ENCODE measurements at regions not wholly inside any gene's neighbourhood (a gene's known extent, or its start where the extent isn't known, plus 50 kb on each side); places are given as distances from the start of the nearest gene placed in this dataset.

- no peaks in the 10 kb centered on the region for H3K9me3 ChIP-seq (ENCODE audit: control insufficient read depth, insufficient read depth, low read length)
- no peaks in the 10 kb centered on the region; the same call in 1 of the 2 replicates for H3K4me1 ChIP-seq (ENCODE audit: insufficient read depth, low read length)
- H3K36me3 ChIP-seq (ENCODE audit: insufficient read depth, low read length) = no peaks in the 10 kb centered on the region
- no peak overlapping the region for H3K9ac ChIP-seq (ENCODE audit: low read depth, low read length)
These were observed 246.1 kb upstream of the MIR17HG start for GRCh38 chr13:91101381-91101780.

- Histone ChIP-seq H3K9ac (ENCODE audit: low read depth, low read length) (no peak overlapping the region), H3K4me1 (ENCODE audit: insufficient read depth, low read length) (no peaks in the 10 kb centered on the region; the same call in 1 of the 2 replicates), H3K36me3 (ENCODE audit: insufficient read depth, low read length) (no peaks in the 10 kb centered on the region), H3K9me3 (ENCODE audit: control insufficient read depth, insufficient read depth, low read length) (no peaks in the 10 kb centered on the region)
These were observed 242.2 kb upstream of the MIR17HG start for GRCh38 chr13:91105270-91105669.

DNA sequence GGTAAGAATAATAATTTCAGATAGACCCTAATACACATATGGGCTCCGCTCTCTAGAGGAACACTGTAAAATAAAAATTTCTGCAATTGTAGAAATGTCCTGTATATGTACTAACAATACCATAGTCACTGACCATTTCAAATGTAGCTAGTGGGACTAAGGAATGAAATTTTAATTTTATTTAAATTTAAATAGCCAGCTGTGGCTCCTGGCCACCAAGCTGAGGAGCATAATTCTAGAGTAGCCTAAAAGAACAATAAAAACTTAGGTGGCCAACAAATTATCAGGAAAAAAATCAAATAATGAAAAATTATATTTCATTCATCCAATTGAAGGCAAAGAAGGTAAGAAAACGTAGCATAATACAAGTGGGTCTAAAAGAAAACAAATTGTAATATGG lies 240.9 kb upstream of the MIR17HG start:
- no peak overlapping the region for H3K9ac ChIP-seq (ENCODE audit: low read depth, low read length)
- H3K9me3 ChIP-seq (ENCODE audit: control insufficient read depth, insufficient read depth, low read length) = no peaks in the 10 kb centered on the region
- H3K36me3 ChIP-seq (ENCODE audit: insufficient read depth, low read length) = no peaks in the 10 kb centered on the region
- H3K4me1 ChIP-seq (ENCODE audit: insufficient read depth, low read length) = no peaks in the 10 kb centered on the region; the same call in 1 of the 2 replicates

GRCh38 chr13:91108315-91108714 lies 239.2 kb upstream of the MIR17HG start:
- Histone ChIP-seq H3K4me1 (ENCODE audit: insufficient read depth, low read length) (no peaks in the 10 kb centered on the region), H3K9me3 (ENCODE audit: control insufficient read depth, insufficient read depth, low read length) (no peaks in the 10 kb centered on the region), H3K9ac (ENCODE audit: low read depth, low read length) (no peak overlapping the region), H3K36me3 (ENCODE audit: insufficient read depth, low read length) (no peaks in the 10 kb centered on the region)

DNA sequence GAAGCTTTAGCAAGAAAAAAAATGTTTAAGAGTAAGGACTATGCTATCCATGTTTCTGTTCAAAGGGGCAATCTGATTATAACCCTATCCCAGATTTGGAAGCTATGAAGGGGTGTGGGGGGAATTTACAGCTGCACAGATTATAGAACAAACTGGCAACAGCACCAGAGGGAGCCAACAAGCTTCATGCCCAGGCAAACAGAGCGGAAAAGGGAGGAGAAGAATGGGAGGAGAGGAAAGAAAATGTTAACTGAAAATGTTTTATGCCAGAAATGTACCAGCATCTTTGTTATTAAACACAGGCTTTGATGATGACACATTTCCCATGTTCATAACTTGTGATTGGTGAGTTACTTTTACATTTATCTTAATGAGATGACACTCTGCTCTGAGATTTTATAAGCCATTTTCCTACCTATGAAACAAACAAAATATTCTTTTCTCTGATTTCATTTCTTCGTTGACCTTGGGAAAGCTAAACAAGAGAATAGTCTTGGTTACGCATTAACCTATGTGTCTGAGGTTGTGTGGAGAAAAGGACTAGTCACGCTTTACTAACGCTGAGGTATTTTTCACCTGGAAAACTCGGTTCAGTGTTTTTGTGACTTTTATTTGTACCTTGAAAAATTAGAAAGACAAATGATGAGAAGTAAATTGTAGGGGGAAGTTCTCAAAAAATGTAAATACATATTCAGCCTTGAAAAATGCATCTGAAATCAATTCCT lies 235.8 kb upstream of the MIR17HG start:
- Histone ChIP-seq H3K9me3 (ENCODE audit: control insufficient read depth, insufficient read depth, low read length) (no peaks in the 10 kb centered on the region), H3K36me3 (ENCODE audit: insufficient read depth, low read length) (no peaks in the 10 kb centered on the region), H3K9ac (ENCODE audit: low read depth, low read length) (no peak overlapping the region), H3K4me1 (ENCODE audit: insufficient read depth, low read length) (no peaks in the 10 kb centered on the region)

GRCh38 chr13:91112201-91112923 lies 235.1 kb upstream of the MIR17HG start:
- Histone ChIP-seq H3K9ac (ENCODE audit: low read depth, low read length) (no peak overlapping the region), H3K9me3 (ENCODE audit: control insufficient read depth, insufficient read depth, low read length) (no peaks in the 10 kb centered on the region), H3K4me1 (ENCODE audit: insufficient read depth, low read length) (no peaks in the 10 kb centered on the region), H3K36me3 (ENCODE audit: insufficient read depth, low read length) (no peaks in the 10 kb centered on the region)

GRCh38 chr13:91112924-91113277 lies 234.6 kb upstream of the MIR17HG start:
- no peak overlapping the region for H3K9ac ChIP-seq (ENCODE audit: low read depth, low read length)
- H3K36me3 ChIP-seq (ENCODE audit: insufficient read depth, low read length) = no peaks in the 10 kb centered on the region
- H3K9me3 ChIP-seq (ENCODE audit: control insufficient read depth, insufficient read depth, low read length) = no peaks in the 10 kb centered on the region
- no peaks in the 10 kb centered on the region for H3K4me1 ChIP-seq (ENCODE audit: insufficient read depth, low read length)

- no peaks in the 10 kb centered on the region for H3K36me3 ChIP-seq (ENCODE audit: insufficient read depth, low read length)
- no peaks in the 10 kb centered on the region for H3K4me1 ChIP-seq (ENCODE audit: insufficient read depth, low read length)
- H3K9me3 ChIP-seq (ENCODE audit: control insufficient read depth, insufficient read depth, low read length) = no peaks in the 10 kb centered on the region
- H3K9ac ChIP-seq (ENCODE audit: low read depth, low read length) = no peak overlapping the region
These were observed 231.7 kb upstream of the MIR17HG start for GRCh38 chr13:91115776-91116175.

GRCh38 chr13:91117351-91117750 lies 230.1 kb upstream of the MIR17HG start:
- Histone ChIP-seq H3K4me1 (ENCODE audit: insufficient read depth, low read length) (no peaks in the 10 kb centered on the region), H3K36me3 (ENCODE audit: insufficient read depth, low read length) (no peaks in the 10 kb centered on the region), H3K9me3 (ENCODE audit: control insufficient read depth, insufficient read depth, low read length) (no peaks in the 10 kb centered on the region), H3K9ac (ENCODE audit: low read depth, low read length) (no peak overlapping the region)

GRCh38 chr13:91119643-91120042 lies 227.8 kb upstream of the MIR17HG start:
- Histone ChIP-seq H3K9ac (ENCODE audit: low read depth, low read length) (no peak overlapping the region), H3K4me1 (ENCODE audit: insufficient read depth, low read length) (peaks cover 10% of the 10 kb centered on the region), H3K36me3 (ENCODE audit: insufficient read depth, low read length) (no peaks in the 10 kb centered on the region), H3K9me3 (ENCODE audit: control insufficient read depth, insufficient read depth, low read length) (no peaks in the 10 kb centered on the region)

- no peaks in the 10 kb centered on the region for H3K36me3 ChIP-seq (ENCODE audit: insufficient read depth, low read length)
These were observed 224.7 kb upstream of the MIR17HG start for GRCh38 chr13:91122766-91123165.

GRCh38 chr13:91123456-91124127 lies 223.9 kb upstream of the MIR17HG start:
- Histone ChIP-seq H3K9me3 (ENCODE audit: control insufficient read depth, insufficient read depth, low read length) (no peaks in the 10 kb centered on the region), H3K36me3 (ENCODE audit: insufficient read depth, low read length) (no peaks in the 10 kb centered on the region), H3K9ac (ENCODE audit: low read depth, low read length) (no peak overlapping the region), H3K4me1 (ENCODE audit: insufficient read depth, low read length) (peaks cover 17% of the 10 kb centered on the region)

More at GRCh38 chr13:91122766-91123165, 224.7 kb upstream of the MIR17HG start:
- H3K9me3 ChIP-seq (ENCODE audit: control insufficient read depth, insufficient read depth, low read length) = no peaks in the 10 kb centered on the region
- H3K4me1 ChIP-seq (ENCODE audit: insufficient read depth, low read length) = peaks cover 17% of the 10 kb centered on the region
- no peak overlapping the region for H3K9ac ChIP-seq (ENCODE audit: low read depth, low read length)

GRCh38 chr13:91126806-91127205 lies 220.7 kb upstream of the MIR17HG start:
- H3K9me3 ChIP-seq (ENCODE audit: control insufficient read depth, insufficient read depth, low read length) = no peaks in the 10 kb centered on the region
- peaks cover 17% of the 10 kb centered on the region for H3K4me1 ChIP-seq (ENCODE audit: insufficient read depth, low read length)
- H3K36me3 ChIP-seq (ENCODE audit: insufficient read depth, low read length) = no peaks in the 10 kb centered on the region
- H3K9ac ChIP-seq (ENCODE audit: low read depth, low read length) = no peak overlapping the region

DNA sequence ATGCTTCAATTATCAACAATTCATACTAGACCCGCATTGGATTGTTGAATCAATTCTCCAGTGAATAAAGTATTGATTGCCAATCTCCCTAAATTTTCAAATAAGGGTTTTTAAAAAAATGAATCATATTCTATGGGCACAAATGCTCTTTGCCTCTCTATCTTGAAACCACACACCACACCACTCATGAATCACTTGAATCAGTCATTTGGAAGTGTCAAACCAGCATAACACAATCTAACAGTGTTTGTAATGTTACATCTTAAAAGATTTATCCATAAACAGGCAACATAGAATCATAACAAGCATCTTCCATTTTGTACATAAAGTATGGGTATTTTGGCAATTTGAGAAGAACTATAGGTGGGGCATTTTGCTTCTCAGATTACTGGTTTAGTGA lies 219.5 kb upstream of the MIR17HG start:
- H3K9ac ChIP-seq (ENCODE audit: low read depth, low read length) = no peak overlapping the region

DNA sequence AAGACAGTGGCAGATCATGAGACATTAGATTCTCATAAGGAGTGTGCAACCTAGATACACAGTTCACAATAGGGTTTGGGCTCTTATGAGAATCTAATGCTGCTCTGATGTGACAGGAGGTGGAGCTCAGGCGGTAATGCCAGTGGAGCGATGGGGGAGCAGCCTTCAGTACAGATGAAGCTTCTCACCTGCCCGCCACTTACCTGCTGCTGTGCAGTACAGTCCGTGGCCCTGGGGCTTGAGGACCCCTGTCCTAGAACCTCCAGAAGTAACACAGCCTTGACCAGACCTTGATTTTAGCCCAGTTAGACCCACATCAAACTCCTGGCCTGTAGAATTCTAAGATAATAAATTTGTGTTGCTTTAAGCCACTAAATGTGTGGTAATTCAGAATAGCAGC lies 215.1 kb upstream of the MIR17HG start:
- H3K36me3 ChIP-seq (ENCODE audit: insufficient read depth, low read length) = no peaks in the 10 kb centered on the region
- no peak overlapping the region for H3K9ac ChIP-seq (ENCODE audit: low read depth, low read length)
- 0 out of 2 replicates have a peak, but pooled peaks cover 3% of the 10 kb centered on the region for H3K4me1 ChIP-seq (ENCODE audit: insufficient read depth, low read length)
- H3K9me3 ChIP-seq (ENCODE audit: control insufficient read depth, insufficient read depth, low read length) = no peaks in the 10 kb centered on the region

More for the DNA sequence above, 219.5 kb upstream of the MIR17HG start:
- H3K36me3 ChIP-seq (ENCODE audit: insufficient read depth, low read length) = no peaks in the 10 kb centered on the region
- peaks cover 17% of the 10 kb centered on the region for H3K4me1 ChIP-seq (ENCODE audit: insufficient read depth, low read length)
- H3K9me3 ChIP-seq (ENCODE audit: control insufficient read depth, insufficient read depth, low read length) = no peaks in the 10 kb centered on the region

Measured in ES-I3 (cell line).